GM12878 (cell line): ENCODE measurements at regions not wholly inside any gene's neighbourhood (a gene's known extent, or its start where the extent isn't known, plus 50 kb on each side); places are given as distances from the start of the nearest gene placed in this dataset.

ENCODE experiments used
- ATAC-seq: fragments of 200-7000 bp; cut with Tn5 transposase; 3 replicates; pipeline ENCODE4 v1.9.1; 2020; ENCODE audit warnings: mild to moderate bottlenecking, moderate library complexity
- BruUV-seq: library from RNA; stranded (reverse); fragments of 400-500 nt; replicated peaks from 2 replicates; lab custom pipeline; 2021; lab: Mats Ljungman, UMichigan
- CTCF ChIA-PET: fragments of 300-600 bp; sonication (Branson Sonifier 250); formaldehyde crosslinking; extraction: SDS; loops from one replicate; lab custom pipeline; 2021; ENCODE audit warnings: inconsistent platforms; lab: Yijun Ruan, JAX
- POLR2A ChIA-PET: fragments of 350-600 bp; formaldehyde crosslinking; extraction: SDS; loops from one replicate; lab custom pipeline; 2021; ENCODE audit warnings: inconsistent platforms; lab: Charles Lee
- RAD21 ChIA-PET: fragments of 300-600 bp; sonication (Branson Sonifier 250); formaldehyde crosslinking; loops from one replicate; lab custom pipeline; 2023; ENCODE audit warnings: antibody characterized with exemption; ENCODE audit not compliant: unreplicated experiment; lab: Charles Lee
- SMC1A ChIA-PET: fragments of 300-600 bp; sonication (Branson Sonifier 250); formaldehyde crosslinking; loops from one replicate; lab custom pipeline; 2023; ENCODE audit not compliant: unreplicated experiment, uncharacterized antibody; lab: Charles Lee
- DNase-seq: peaks from one replicate; pipeline ENCODE4 v3.0.0-alpha.2; 2011; ENCODE audit warnings: low read depth, low spot score
- FAIRE-seq: peaks from 3 replicates; lab custom pipeline; 2011; peaks lifted over from hg19 to GRCh38; lab: Jason Lieb, UNC
- H2AFZ ChIP-seq: 2 replicates; pipeline ENCODE4 v1.6.0; 2011; ENCODE audit warnings: low read depth, low read length, control low read depth; ENCODE audit not compliant: control insufficient read depth
- H3K27ac ChIP-seq: 2 replicates; pipeline ENCODE4 v1.5.1; 2011; ENCODE audit warnings: control low read depth; ENCODE audit not compliant: control insufficient read depth, insufficient read depth
- H3K27me3 ChIP-seq, 2 experiments: replicated peaks in 1 of 2; 2 replicates each; pipeline versions ENCODE4 v1.6.0 to v1.6.1; 2011; ENCODE audit warnings: low read length in 1 of 2; ENCODE audit not compliant: control insufficient read depth in 2 of 2, insufficient read depth in 2 of 2
- H3K36me3 ChIP-seq, 2 experiments: 2 replicates each; pipeline ENCODE4 v1.5.1; 2011; ENCODE audit warnings: low read length in 1 of 2; ENCODE audit not compliant: control insufficient read depth in 2 of 2, insufficient read depth in 2 of 2
- H3K4me1 ChIP-seq: 2 replicates; pipeline ENCODE4 v1.6.1; 2011; ENCODE audit warnings: mild to moderate bottlenecking, low read length, moderate library complexity, mixed read lengths; ENCODE audit not compliant: control insufficient read depth, insufficient read depth
- H3K4me2 ChIP-seq: 2 replicates; pipeline ENCODE4 v1.6.0; 2011; ENCODE audit warnings: control low read depth; ENCODE audit not compliant: control insufficient read depth, insufficient read depth
- H3K4me3 ChIP-seq: fragments of 200-600 bp; sonication (generic); 2 replicates; pipeline ENCODE4 v1.5.1; 2016
- H3K79me2 ChIP-seq: 2 replicates; pipeline ENCODE4 v1.6.0; 2011; ENCODE audit warnings: low read length; ENCODE audit not compliant: control insufficient read depth, insufficient read depth
- H3K9ac ChIP-seq: 2 replicates; pipeline ENCODE4 v1.8.0; 2011; ENCODE audit warnings: low read length, control low read depth, mixed read lengths; ENCODE audit not compliant: control insufficient read depth, insufficient read depth
- H3K9me3 ChIP-seq: replicated peaks from 3 replicates; pipeline ENCODE4 v1.5.1; 2011; ENCODE audit warnings: mild to moderate bottlenecking, low read length; ENCODE audit not compliant: control insufficient read depth, insufficient read depth
- H4K20me1 ChIP-seq: 2 replicates; pipeline ENCODE4 v1.6.0; 2011; ENCODE audit not compliant: control insufficient read depth, insufficient read depth
- CBX5 ChIP-seq: sonication (generic); IDR thresholded peaks from 2 replicates; pipeline ENCODE4 v1.6.1; 2016; ENCODE audit warnings: low read depth, moderate library complexity, mild to moderate bottlenecking, inconsistent platforms
- CHD1 ChIP-seq: IDR thresholded peaks from 2 replicates; pipeline ENCODE4 v1.6.1; 2012; ENCODE audit warnings: low read depth, low read length, improper control_type of control experiment
- EED ChIP-seq: sonication (generic); IDR thresholded peaks from 2 replicates; pipeline ENCODE4 v1.6.1; 2016; ENCODE audit warnings: antibody characterized with exemption, low read depth
- GATAD2B ChIP-seq: fragments of 450-650 bp; conservative IDR thresholded peaks from 2 replicates; pipeline ENCODE4 v1.6.1; 2017; ENCODE audit warnings: low read depth, mild to moderate bottlenecking, moderate library complexity
- MYC ChIP-seq: IDR thresholded peaks from 2 replicates; pipeline ENCODE4 v1.6.1; 2011; ENCODE audit warnings: mild to moderate bottlenecking, low read length, moderate library complexity, inconsistent platforms; ENCODE audit not compliant: insufficient read depth, insufficient replicate concordance, insufficient read length, severe bottlenecking
- NFYA ChIP-seq: IDR thresholded peaks from 2 replicates; pipeline ENCODE4 v1.6.1; 2011; ENCODE audit warnings: low read depth, mild to moderate bottlenecking, low read length, improper control_type of control experiment, borderline replicate concordance
- SREBF1 ChIP-seq: IDR thresholded peaks from 2 replicates; pipeline ENCODE4 v1.6.1; 2012; ENCODE audit warnings: mild to moderate bottlenecking, low read length
- SRF ChIP-seq, 2 experiments: IDR thresholded peaks; 2 replicates each; pipeline ENCODE4 v1.6.1; 2011; ENCODE audit warnings: low read depth in 2 of 2, low read length in 2 of 2, mild to moderate bottlenecking in 1 of 2, moderate library complexity in 1 of 2
- STAT1 ChIP-seq: fragments of 450-650 bp; conservative IDR thresholded peaks from 2 replicates; pipeline ENCODE4 v1.6.1; 2014; ENCODE audit warnings: antibody characterized with exemption, mild to moderate bottlenecking
- SUPT20H ChIP-seq: IDR thresholded peaks from 2 replicates; pipeline ENCODE4 v1.6.1; 2011; ENCODE audit warnings: low read depth, mild to moderate bottlenecking, low read length, moderate library complexity, borderline replicate concordance; ENCODE audit not compliant: control insufficient read depth
- WGBS: methylation state at CpG from one replicate; pipeline ENCODE4 v1.1.6; 2016; ENCODE audit warnings: low lambda C conversion rate; ENCODE audit not compliant: insufficient replicate concordance, insufficient coverage; ENCODE audit errors: missing lambda C conversion rate; 5-methylcytosine and 5-hydroxymethylcytosine counted together
- in situ Hi-C: fragments of 300-500 bp; cut with MboI; formaldehyde crosslinking; loops from 9 replicates; pipeline ENCODE4 v1.14.3; 2018; ENCODE audit warnings: mixed read lengths
- intact Hi-C: fragments of 100-400 bp; cut with micrococcal nuclease; formaldehyde crosslinking; loops from one replicate; pipeline ENCODE4 v1.14.2; 2022; ENCODE audit not compliant: unreplicated experiment
- TF ChIP-seq, protein P1 (sequence below): fragments of 450-650 bp; IDR thresholded peaks from 2 replicates; pipeline ENCODE4 v1.6.1; 2018; ENCODE audit warnings: mild to moderate bottlenecking, low read depth, moderate library complexity; ENCODE audit not compliant: partially characterized antibody
- TF ChIP-seq, protein P2 (sequence below): IDR thresholded peaks from 2 replicates; pipeline ENCODE4 v1.6.1; 2012; ENCODE audit warnings: mild to moderate bottlenecking, low read depth, low read length
- TF ChIP-seq, protein P3 (sequence below): fragments of 450-650 bp; IDR thresholded peaks from 2 replicates; pipeline ENCODE4 v1.6.1; 2017; ENCODE audit warnings: antibody characterized with exemption, mild to moderate bottlenecking, moderate library complexity

DNA sequence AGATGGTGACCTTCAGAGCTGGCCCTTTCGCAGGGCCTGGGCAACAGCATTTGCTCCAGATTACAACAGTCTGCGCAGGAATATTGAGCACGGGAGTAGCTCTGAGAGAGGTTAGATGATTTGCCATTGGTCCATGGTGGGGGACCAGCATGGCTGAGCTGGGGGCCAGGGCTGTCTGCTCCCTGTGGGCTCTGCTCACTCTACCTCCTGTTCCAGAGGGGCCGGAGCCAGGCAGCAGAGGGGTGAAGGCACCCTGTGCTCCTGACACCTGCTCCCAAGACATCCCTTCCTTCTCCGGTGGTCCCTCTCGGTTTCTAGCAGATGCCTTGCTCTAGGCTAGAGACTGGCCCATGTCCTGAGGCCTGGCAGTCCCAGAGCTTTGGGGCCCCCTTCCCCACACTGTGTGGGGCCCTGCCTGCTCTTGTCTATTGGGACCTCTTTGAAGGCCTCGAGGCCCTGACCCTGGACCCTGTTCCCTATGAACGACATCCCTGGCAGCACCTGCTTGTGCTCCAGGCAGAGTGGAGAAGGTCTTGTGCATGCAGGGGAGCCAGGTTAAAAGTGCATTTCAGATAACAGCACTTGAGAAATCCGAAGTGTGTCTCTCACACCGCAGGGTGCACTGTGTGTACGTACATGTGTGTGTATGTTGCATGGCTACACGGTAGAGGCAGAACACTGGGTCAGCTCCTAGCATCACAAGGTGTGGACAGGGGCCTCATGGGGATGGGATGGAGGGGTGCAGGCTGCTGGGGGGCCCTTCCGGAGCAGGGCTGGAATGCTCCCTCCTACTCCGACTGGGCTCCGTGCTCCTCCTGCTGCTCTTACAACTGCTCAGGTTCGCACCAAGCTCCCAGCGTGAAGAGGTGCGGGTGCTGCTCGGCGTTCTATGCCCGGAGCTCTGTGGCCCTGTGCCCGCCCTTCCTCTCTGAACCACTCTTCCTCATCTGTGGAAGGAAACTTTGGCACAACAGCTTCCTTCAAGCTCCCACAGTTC is 123.3 kb upstream of the B3GAT1 start:
- Histone ChIP-seq H3K79me2 (no peaks in the 10 kb centered on the region), H3K9ac (no peak overlapping the region), H3K36me3 (no peaks in the 10 kb centered on the region), H3K4me1 (no peaks in the 10 kb centered on the region), H3K27me3 (peaks cover 0 to 4% of the 10 kb centered on the region in 2 experiments; a peak in 2 of 4 replicates), H3K9me3 (no peaks in the 10 kb centered on the region), H2AFZ (no peak overlapping the region), H4K20me1 (no peaks in the 10 kb centered on the region), H3K4me2 (no peak overlapping the region), H3K27ac (no peak overlapping the region), H3K4me3 (no peak overlapping the region)
- intact Hi-C loops: no loop called here
- ChIA-PET CTCF (no interaction called here), POLR2A (no interaction called here), SMC1A (no interaction called here), RAD21 (no interaction called here)
- no TSS peak for BruUV-seq
- in situ Hi-C loops: no loop called here
- FAIRE-seq: no peak
- no peak for ATAC-seq
- no peak for DNase-seq
- 30% methylated on average over 21 of the region's 22 CpGs for WGBS
- no peak for TF ChIP-seq MYC
- no peak for TF ChIP-seq NFYA
- TF ChIP-seq GATAD2B: no peak
- TF ChIP-seq SUPT20H: no peak
- no peak for TF ChIP-seq STAT1
- TF ChIP-seq SRF (IDR thresholded peaks at IDR 0.05; ENCODE audit: low read depth in 2 of 2, low read length in 2 of 2): no peak
- TF ChIP-seq, protein P1, sequence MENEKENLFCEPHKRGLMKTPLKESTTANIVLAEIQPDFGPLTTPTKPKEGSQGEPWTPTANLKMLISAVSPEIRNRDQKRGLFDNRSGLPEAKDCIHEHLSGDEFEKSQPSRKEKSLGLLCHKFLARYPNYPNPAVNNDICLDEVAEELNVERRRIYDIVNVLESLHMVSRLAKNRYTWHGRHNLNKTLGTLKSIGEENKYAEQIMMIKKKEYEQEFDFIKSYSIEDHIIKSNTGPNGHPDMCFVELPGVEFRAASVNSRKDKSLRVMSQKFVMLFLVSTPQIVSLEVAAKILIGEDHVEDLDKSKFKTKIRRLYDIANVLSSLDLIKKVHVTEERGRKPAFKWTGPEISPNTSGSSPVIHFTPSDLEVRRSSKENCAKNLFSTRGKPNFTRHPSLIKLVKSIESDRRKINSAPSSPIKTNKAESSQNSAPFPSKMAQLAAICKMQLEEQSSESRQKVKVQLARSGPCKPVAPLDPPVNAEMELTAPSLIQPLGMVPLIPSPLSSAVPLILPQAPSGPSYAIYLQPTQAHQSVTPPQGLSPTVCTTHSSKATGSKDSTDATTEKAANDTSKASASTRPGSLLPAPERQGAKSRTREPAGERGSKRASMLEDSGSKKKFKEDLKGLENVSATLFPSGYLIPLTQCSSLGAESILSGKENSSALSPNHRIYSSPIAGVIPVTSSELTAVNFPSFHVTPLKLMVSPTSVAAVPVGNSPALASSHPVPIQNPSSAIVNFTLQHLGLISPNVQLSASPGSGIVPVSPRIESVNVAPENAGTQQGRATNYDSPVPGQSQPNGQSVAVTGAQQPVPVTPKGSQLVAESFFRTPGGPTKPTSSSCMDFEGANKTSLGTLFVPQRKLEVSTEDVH: no peak
- TF ChIP-seq, protein P2, sequence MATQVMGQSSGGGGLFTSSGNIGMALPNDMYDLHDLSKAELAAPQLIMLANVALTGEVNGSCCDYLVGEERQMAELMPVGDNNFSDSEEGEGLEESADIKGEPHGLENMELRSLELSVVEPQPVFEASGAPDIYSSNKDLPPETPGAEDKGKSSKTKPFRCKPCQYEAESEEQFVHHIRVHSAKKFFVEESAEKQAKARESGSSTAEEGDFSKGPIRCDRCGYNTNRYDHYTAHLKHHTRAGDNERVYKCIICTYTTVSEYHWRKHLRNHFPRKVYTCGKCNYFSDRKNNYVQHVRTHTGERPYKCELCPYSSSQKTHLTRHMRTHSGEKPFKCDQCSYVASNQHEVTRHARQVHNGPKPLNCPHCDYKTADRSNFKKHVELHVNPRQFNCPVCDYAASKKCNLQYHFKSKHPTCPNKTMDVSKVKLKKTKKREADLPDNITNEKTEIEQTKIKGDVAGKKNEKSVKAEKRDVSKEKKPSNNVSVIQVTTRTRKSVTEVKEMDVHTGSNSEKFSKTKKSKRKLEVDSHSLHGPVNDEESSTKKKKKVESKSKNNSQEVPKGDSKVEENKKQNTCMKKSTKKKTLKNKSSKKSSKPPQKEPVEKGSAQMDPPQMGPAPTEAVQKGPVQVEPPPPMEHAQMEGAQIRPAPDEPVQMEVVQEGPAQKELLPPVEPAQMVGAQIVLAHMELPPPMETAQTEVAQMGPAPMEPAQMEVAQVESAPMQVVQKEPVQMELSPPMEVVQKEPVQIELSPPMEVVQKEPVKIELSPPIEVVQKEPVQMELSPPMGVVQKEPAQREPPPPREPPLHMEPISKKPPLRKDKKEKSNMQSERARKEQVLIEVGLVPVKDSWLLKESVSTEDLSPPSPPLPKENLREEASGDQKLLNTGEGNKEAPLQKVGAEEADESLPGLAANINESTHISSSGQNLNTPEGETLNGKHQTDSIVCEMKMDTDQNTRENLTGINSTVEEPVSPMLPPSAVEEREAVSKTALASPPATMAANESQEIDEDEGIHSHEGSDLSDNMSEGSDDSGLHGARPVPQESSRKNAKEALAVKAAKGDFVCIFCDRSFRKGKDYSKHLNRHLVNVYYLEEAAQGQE: no peak
- TF ChIP-seq, protein P3, sequence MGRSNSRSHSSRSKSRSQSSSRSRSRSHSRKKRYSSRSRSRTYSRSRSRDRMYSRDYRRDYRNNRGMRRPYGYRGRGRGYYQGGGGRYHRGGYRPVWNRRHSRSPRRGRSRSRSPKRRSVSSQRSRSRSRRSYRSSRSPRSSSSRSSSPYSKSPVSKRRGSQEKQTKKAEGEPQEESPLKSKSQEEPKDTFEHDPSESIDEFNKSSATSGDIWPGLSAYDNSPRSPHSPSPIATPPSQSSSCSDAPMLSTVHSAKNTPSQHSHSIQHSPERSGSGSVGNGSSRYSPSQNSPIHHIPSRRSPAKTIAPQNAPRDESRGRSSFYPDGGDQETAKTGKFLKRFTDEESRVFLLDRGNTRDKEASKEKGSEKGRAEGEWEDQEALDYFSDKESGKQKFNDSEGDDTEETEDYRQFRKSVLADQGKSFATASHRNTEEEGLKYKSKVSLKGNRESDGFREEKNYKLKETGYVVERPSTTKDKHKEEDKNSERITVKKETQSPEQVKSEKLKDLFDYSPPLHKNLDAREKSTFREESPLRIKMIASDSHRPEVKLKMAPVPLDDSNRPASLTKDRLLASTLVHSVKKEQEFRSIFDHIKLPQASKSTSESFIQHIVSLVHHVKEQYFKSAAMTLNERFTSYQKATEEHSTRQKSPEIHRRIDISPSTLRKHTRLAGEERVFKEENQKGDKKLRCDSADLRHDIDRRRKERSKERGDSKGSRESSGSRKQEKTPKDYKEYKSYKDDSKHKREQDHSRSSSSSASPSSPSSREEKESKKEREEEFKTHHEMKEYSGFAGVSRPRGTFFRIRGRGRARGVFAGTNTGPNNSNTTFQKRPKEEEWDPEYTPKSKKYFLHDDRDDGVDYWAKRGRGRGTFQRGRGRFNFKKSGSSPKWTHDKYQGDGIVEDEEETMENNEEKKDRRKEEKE: no peak
- TF ChIP-seq CHD1: no peak
- TF ChIP-seq SREBF1: no peak
- TF ChIP-seq CBX5: no peak
- no peak for TF ChIP-seq EED
